ENCODE measurements at regions not wholly inside any gene's neighbourhood (a gene's known extent, or its start where the extent isn't known, plus 50 kb on each side); places are given as distances from the start of the nearest gene placed in this dataset.

DNA sequence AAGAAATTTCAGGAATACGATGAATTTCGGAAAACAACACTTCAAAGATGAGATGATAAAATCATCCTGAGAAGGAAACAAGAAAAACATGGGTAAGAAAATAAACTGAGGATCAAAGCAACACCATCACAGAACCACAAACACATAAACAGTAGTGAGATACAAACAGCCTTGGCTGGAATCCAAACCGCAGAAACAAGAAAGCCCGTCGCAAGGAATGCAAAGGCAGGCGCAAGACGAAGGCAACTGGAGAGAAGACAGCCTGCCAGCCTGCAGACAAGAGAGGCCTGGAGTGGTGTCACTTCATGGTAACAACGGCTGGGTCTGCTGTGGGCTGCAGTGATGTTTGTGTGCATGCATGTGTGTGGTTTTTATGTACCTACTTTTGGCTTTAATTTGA lies 61.8 kb upstream of the DRGX start:
- Histone ChIP-seq H4K20me1 (ENCODE audit: control insufficient read depth, extremely low read depth, insufficient read depth, low read length) (no peaks in the 10 kb centered on the region), H3K9me3 (ENCODE audit: control insufficient read depth, low read depth, low read length) (no peaks in the 10 kb centered on the region), H3K4me2 (ENCODE audit: control insufficient read depth, extremely low read depth, insufficient read depth, low read depth, low read length) (no peak overlapping the region), H3K9ac (ENCODE audit: control insufficient read depth, extremely low read depth, insufficient read depth, low read length) (no peak overlapping the region), H3K79me2 (ENCODE audit: control insufficient read depth, insufficient read depth, low read length) (no peaks in the 10 kb centered on the region), H3K27ac (ENCODE audit: control insufficient read depth, insufficient read depth, low read length) (no peak overlapping the region), H3K4me3 (ENCODE audit: control insufficient read depth in 2 of 3, extremely low read depth in 1 of 3, insufficient read depth in 2 of 3, low read depth in 1 of 3, low read length in 3 of 3) (no peak overlapping the region), H3K9me1 (ENCODE audit: control insufficient read depth, extremely low read depth, insufficient read depth, low read length) (no peaks in the 10 kb centered on the region), H3K4me1 (ENCODE audit: control insufficient read depth, extremely low read depth, insufficient read depth, low read length) (no peaks in the 10 kb centered on the region), H3K27me3 (ENCODE audit: control insufficient read depth, extremely low read depth, insufficient read depth, low read length) (no peaks in the 10 kb centered on the region), H3K36me3 (ENCODE audit: control insufficient read depth in 2 of 2, extremely low read depth in 1 of 2, insufficient read depth in 2 of 2, low read length in 2 of 2) (peaks cover 19 to 36% of the 10 kb centered on the region in 2 experiments), H2AFZ (ENCODE audit: control insufficient read depth, low read length) (no peak overlapping the region)
- DNase-seq (ENCODE audit: low read depth, low spot score) (no peak), FAIRE-seq (peak; percentile 20)
- dilution Hi-C loops (cut with MboI; ENCODE audit: extremely low pct_ligation_motif_present, low sequenced_read_pairs): no loop called here
- no peak for TF ChIP-seq EZH2 (IDR thresholded peaks at IDR 0.05; ENCODE audit: low read length)
- TF ChIP-seq, protein P1, sequence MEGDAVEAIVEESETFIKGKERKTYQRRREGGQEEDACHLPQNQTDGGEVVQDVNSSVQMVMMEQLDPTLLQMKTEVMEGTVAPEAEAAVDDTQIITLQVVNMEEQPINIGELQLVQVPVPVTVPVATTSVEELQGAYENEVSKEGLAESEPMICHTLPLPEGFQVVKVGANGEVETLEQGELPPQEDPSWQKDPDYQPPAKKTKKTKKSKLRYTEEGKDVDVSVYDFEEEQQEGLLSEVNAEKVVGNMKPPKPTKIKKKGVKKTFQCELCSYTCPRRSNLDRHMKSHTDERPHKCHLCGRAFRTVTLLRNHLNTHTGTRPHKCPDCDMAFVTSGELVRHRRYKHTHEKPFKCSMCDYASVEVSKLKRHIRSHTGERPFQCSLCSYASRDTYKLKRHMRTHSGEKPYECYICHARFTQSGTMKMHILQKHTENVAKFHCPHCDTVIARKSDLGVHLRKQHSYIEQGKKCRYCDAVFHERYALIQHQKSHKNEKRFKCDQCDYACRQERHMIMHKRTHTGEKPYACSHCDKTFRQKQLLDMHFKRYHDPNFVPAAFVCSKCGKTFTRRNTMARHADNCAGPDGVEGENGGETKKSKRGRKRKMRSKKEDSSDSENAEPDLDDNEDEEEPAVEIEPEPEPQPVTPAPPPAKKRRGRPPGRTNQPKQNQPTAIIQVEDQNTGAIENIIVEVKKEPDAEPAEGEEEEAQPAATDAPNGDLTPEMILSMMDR (optimal IDR thresholded peaks at IDR 0.05 in 1 of 3, IDR thresholded peaks at IDR 0.05 in 1 of 3, conservative IDR thresholded peaks at IDR 0.05 in 1 of 3; ENCODE audit: extremely low read depth in 1 of 3, insufficient read depth in 2 of 3, low read length in 3 of 3): no peak

DNA sequence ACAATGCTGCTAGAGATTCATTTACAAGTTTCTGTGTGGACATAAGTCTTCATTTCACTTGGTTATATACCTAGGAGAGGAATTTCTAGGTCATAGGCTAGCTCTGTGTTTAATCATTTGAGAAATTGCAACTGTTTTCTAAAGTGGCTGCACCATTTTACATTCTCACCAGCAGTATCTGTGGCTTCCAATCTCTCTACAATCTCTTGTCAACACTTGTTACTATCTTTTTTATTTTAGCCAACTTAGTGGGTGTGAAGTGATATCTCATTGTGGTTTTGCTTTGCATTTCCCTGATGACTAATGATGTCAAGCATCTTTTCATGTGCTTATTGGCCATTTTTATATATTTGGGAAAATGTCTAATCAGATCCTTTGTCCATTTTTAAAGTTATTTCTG lies 53.0 kb upstream of the DRGX start:
- Histone ChIP-seq H3K4me1 (ENCODE audit: control insufficient read depth, extremely low read depth, insufficient read depth, low read length) (no peaks in the 10 kb centered on the region), H3K4me3 (ENCODE audit: control insufficient read depth in 2 of 3, extremely low read depth in 1 of 3, insufficient read depth in 2 of 3, low read depth in 1 of 3, low read length in 3 of 3) (no peak overlapping the region), H4K20me1 (ENCODE audit: control insufficient read depth, extremely low read depth, insufficient read depth, low read length) (no peaks in the 10 kb centered on the region), H3K36me3 (ENCODE audit: control insufficient read depth in 2 of 2, extremely low read depth in 1 of 2, insufficient read depth in 2 of 2, low read length in 2 of 2) (no peaks in the 10 kb centered on the region), H3K27ac (ENCODE audit: control insufficient read depth, insufficient read depth, low read length) (no peak overlapping the region), H3K79me2 (ENCODE audit: control insufficient read depth, insufficient read depth, low read length) (no peaks in the 10 kb centered on the region), H3K4me2 (ENCODE audit: control insufficient read depth, extremely low read depth, insufficient read depth, low read depth, low read length) (no peak overlapping the region), H3K27me3 (ENCODE audit: control insufficient read depth, extremely low read depth, insufficient read depth, low read length) (no peaks in the 10 kb centered on the region), H3K9ac (ENCODE audit: control insufficient read depth, extremely low read depth, insufficient read depth, low read length) (no peak overlapping the region), H3K9me3 (ENCODE audit: control insufficient read depth, low read depth, low read length) (peaks cover 3% of the 10 kb centered on the region), H3K9me1 (ENCODE audit: control insufficient read depth, extremely low read depth, insufficient read depth, low read length) (no peaks in the 10 kb centered on the region), H2AFZ (ENCODE audit: control insufficient read depth, low read length) (no peak overlapping the region)
- FAIRE-seq: no peak
- DNase-seq (ENCODE audit: low read depth, low spot score): no peak
- no peak for TF ChIP-seq EZH2 (IDR thresholded peaks at IDR 0.05; ENCODE audit: low read length)
- TF ChIP-seq, protein P1 (optimal IDR thresholded peaks at IDR 0.05 in 1 of 3, IDR thresholded peaks at IDR 0.05 in 1 of 3, conservative IDR thresholded peaks at IDR 0.05 in 1 of 3; ENCODE audit: extremely low read depth in 1 of 3, insufficient read depth in 2 of 3, low read length in 3 of 3): no peak
- dilution Hi-C loops (cut with MboI; ENCODE audit: extremely low pct_ligation_motif_present, low sequenced_read_pairs): no loop called here
